ENCODE measurements at regions not wholly inside any gene's neighbourhood (a gene's known extent, or its start where the extent isn't known, plus 50 kb on each side); places are given as distances from the start of the nearest gene placed in this dataset.

- intact Hi-C loops (cut with DNase I), result no loop called here
- DNase-seq, result no peak
Measured at GRCh38 chr10:63899673-63900300, 378.6 kb downstream of the REEP3 start.

- intact Hi-C loops (cut with DNase I), result no loop called here
- no peak for DNase-seq
Measured at GRCh38 chr10:63901228-63901627, 380.0 kb downstream of the REEP3 start.

GRCh38 chr10:63901881-63902280 lies 380.7 kb downstream of the REEP3 start:
- peak in 1 of 10 donors; percentile 5 for DNase-seq
- intact Hi-C loops (cut with DNase I), result no loop called here

- intact Hi-C loops (cut with DNase I), result no loop called here
- no peak for DNase-seq
Measured at GRCh38 chr10:63910806-63911205, 389.6 kb downstream of the REEP3 start.

- no peak for DNase-seq
- intact Hi-C loops (cut with DNase I), result no loop called here
Measured at GRCh38 chr10:63915240-63915639, 394.0 kb downstream of the REEP3 start.

GRCh38 chr10:63917363-63917762 lies 396.2 kb downstream of the REEP3 start:
- intact Hi-C loops (cut with DNase I), result no loop called here
- no peak for DNase-seq

GRCh38 chr10:63919575-63920279 lies 398.5 kb downstream of the REEP3 start:
- no peak for DNase-seq
- intact Hi-C loops (cut with DNase I), result no loop called here

- intact Hi-C loops (cut with DNase I), result no loop called here
- no peak for DNase-seq
Measured at GRCh38 chr10:63920926-63921325, 399.7 kb downstream of the REEP3 start.

- intact Hi-C loops (cut with DNase I), result no loop called here
- no peak for DNase-seq
Measured at GRCh38 chr10:63921908-63922467, 400.8 kb downstream of the REEP3 start.

- intact Hi-C loops (cut with DNase I), result no loop called here
- DNase-seq, result no peak
Measured at GRCh38 chr10:63922468-63923284, 401.5 kb downstream of the REEP3 start.

- intact Hi-C loops (cut with DNase I), result no loop called here
- no peak for DNase-seq
Measured at GRCh38 chr10:63929831-63930467, 408.7 kb downstream of the REEP3 start.

- DNase-seq, result no peak
- intact Hi-C loops (cut with DNase I), result no loop called here
Measured at GRCh38 chr10:63930584-63930983, 409.4 kb downstream of the REEP3 start.

- DNase-seq, result no peak
- intact Hi-C loops (cut with DNase I), result no loop called here
Measured at GRCh38 chr10:63935705-63936104, 414.5 kb downstream of the REEP3 start.

- intact Hi-C loops (cut with DNase I), result no loop called here
- DNase-seq, result no peak
Measured at GRCh38 chr10:63940277-63940922, 419.2 kb downstream of the REEP3 start.

- no peak for DNase-seq
- intact Hi-C loops (cut with DNase I), result no loop called here
Measured at GRCh38 chr10:63964406-63964805, 443.2 kb downstream of the REEP3 start.

GRCh38 chr10:63965846-63966245 lies 444.6 kb downstream of the REEP3 start:
- DNase-seq, result no peak
- intact Hi-C loops (cut with DNase I), result no loop called here

- intact Hi-C loops (cut with DNase I), result no loop called here
- peak in 2 of 10 donors; percentile 59 to 78 for DNase-seq
Measured at GRCh38 chr10:63972949-63973827, 452.0 kb downstream of the REEP3 start.

GRCh38 chr10:63976538-63976937 lies 455.3 kb downstream of the REEP3 start:
- intact Hi-C loops (cut with DNase I), result loop anchor here (2.0 kb wide), 1 partner anchor 104 kb away; no protein-coding TSS in a partner anchor
- peak in 4 of 10 donors; percentile 25 to 77 (median 44) for DNase-seq

GRCh38 chr10:63977329-63977923 lies 456.2 kb downstream of the REEP3 start:
- intact Hi-C loops (cut with DNase I), result loop anchor here (2.0 kb wide), 1 partner anchor 105 kb away; no protein-coding TSS in a partner anchor
- peak in 2 of 10 donors; percentile 20 to 34 for DNase-seq

Data from posterior cingulate gyrus (tissue), 11 donors.